Stimulated activated CD8-positive, alpha-beta memory T cell treated with anti-CD3 and anti-CD28 coated beads, Interleukin-4, amount 100 ng/mL, for 4 hours (primary cell): ENCODE measurements at regions not wholly inside any gene's neighbourhood (a gene's known extent, or its start where the extent isn't known, plus 50 kb on each side); places are given as distances from the start of the nearest gene placed in this dataset.

Source experiments
- DNase-seq, 2 donors: peaks; one replicate each; pipeline ENCODE4 v3.0.0-alpha.2; 2020; ENCODE audit warnings: low read depth in 2 of 2, low spot score in 1 of 2

DNA sequence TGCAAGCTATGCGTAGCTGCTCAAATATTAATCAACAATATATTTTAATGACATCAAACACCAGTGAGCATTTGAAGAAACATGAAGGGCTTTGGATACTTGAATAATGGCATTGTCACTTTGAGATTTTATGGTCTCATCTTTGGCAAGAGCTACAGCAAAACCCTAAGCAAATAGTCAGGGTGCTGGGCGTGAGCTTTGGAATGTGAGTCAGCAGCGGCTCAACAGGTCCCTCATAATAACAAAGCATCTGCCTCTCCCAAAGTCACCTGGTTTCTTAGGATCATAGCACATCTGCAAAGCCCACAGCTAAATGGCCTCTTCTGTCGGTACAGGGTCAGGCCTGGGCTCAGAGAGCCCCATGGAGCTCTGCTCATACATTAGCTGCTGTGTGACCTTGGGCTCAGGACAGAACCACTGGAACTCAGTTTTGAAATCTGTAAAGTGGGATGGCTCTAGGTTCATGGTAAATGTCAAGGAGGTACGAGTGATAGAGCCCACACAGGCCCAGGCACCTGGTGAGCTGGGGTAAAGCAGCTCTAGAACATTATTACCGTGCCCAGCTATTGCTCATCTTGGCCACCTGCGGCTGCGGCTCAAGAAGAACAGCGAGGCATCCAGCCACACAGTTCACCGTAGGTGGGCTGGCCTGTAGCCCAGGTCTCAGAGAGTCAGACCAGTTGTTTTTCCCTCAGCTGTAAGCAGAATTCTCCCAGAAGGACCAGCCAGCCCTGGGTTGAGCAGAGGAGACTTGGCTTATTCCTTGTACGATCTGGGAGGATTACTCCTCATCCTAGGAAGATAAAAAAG is 544.5 kb upstream of the CDH11 start:
- no peak for DNase-seq

- DNase-seq, result no peak
Observed at GRCh38 chr16:65665586-65665985, 543.7 kb upstream of the CDH11 start.

- no peak for DNase-seq
Observed at GRCh38 chr16:65663774-65664173, 541.9 kb upstream of the CDH11 start.

DNA sequence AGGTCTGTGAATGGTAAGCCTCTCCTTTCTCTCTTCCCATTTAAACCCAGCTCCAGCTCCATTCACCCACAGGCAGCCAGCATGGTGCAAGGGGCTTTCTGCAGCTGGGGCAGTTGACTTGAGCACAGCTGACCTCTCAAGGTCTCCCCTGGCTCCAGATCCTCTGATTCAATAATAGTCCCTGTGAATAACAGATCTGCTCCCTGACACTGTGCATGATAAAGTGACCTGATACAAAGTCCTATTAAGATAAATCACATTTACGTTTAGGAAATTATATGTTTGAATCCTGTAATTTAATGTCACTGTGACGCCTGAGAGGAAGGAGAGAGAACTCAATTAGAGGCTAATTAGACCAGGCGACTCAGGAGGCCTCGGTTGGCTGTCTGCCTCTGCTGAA is 540.4 kb upstream of the CDH11 start:
- DNase-seq, result no peak

- DNase-seq, result no peak
Observed at GRCh38 chr16:65661558-65661957, 539.7 kb upstream of the CDH11 start.

GRCh38 chr16:65660390-65660789 is 538.5 kb upstream of the CDH11 start:
- DNase-seq, result no peak

DNA sequence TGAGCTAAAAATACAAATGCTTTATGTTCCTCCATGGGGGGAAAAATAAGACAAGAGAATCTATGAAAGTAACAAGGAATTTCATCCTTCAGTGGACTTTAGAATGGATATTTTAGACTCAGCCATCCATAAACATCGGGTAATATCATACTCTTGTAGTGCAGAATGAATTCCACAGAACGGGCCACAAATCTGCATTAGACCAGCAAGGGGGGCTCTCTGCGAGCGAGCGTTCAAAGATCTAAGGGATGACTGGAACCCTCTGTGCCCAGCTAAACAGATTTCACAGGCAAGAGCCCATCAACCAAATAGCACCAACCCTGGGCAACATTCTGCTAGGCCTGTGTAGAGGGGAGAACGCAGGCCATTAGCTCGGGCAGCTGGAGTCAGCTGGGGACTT is 537.9 kb upstream of the CDH11 start:
- DNase-seq, result no peak

DNA sequence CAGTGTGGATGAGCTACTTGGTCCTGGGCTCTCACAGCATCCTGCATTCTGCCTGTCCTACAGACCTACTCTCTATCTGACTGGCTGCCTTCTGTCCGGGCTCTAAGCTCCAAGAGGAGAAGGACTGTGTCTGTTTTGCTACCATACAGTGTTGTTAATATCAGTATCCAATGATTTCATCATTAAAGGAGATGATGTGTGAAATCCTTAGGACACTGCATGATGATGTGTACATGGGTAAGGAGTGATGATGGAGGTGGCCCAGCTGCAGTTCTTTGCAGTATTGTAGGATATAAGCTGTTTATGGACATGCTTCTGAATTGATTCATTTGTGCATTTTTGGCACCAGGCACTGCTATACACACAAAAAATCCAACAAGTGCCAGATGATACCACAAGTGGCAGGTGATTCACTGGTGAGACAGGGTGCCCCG is 536.9 kb upstream of the CDH11 start:
- no peak for DNase-seq

GRCh38 chr16:65658349-65658748 is 536.5 kb upstream of the CDH11 start:
- no peak for DNase-seq

DNA sequence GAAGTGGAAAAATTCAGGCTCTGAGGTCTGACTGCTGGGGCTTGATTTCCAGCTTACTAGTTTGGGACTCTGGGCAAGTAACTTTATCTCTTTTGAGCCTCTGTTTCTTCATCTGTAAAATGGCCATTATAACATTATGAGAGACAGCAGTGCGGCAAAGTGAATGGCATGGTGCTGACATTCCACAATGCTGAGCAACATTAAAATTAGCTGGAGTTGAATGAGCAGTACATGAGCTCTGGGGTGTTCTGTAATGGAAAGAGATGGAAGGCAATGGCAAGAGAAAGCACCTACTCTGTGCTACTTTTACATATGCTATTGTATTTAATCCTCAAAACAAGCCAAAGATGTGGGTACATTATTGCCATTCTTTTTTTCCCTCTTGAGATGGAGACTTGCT is 535.7 kb upstream of the CDH11 start:
- no peak for DNase-seq

DNA sequence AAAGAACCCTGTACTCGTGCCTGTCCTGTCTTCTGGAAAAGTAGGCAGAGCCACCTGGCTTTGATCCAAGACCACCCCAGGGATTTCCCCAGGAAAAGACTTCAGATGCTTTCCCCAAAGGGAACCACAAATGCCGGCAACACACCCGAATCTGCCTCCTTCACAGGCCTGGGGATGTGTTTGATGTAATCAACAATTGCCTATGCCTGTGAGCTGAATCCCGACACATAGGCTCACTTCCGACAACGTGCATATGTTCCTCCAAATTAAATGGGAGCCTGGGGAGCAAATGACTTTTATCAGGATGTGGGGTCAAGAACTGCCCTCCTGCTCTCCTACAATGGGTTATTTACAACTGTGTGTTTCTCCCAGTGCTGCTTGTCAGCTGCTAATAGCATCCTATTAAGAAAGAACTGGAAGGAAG is 535.2 kb upstream of the CDH11 start:
- DNase-seq, result no peak

DNA sequence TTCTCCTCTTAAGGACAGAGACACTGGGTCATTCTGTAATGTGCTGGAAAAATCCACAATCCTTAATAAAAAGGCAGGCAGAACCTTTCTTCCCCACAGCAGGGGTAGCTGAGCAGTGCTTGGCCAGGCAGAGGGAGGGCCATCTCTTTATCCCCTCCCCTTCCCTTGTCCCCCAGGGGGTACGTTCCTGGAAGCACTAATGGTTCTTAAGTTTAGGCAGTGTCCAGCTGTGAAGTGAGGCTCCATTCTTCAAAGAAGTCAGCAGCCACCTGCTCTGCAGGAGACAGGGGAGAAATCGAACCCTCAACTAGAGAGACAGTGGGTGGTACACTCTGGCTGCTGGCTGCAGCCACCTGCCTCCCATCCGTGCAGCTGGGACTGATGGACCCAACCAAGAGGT is 533.9 kb upstream of the CDH11 start:
- DNase-seq, result no peak

- no peak for DNase-seq
Observed at GRCh38 chr16:65648101-65648500, 526.2 kb upstream of the CDH11 start.

GRCh38 chr16:65644821-65645220 is 523.0 kb upstream of the CDH11 start:
- no peak for DNase-seq

GRCh38 chr16:65641762-65642289 is 520.0 kb upstream of the CDH11 start:
- no peak for DNase-seq

DNA sequence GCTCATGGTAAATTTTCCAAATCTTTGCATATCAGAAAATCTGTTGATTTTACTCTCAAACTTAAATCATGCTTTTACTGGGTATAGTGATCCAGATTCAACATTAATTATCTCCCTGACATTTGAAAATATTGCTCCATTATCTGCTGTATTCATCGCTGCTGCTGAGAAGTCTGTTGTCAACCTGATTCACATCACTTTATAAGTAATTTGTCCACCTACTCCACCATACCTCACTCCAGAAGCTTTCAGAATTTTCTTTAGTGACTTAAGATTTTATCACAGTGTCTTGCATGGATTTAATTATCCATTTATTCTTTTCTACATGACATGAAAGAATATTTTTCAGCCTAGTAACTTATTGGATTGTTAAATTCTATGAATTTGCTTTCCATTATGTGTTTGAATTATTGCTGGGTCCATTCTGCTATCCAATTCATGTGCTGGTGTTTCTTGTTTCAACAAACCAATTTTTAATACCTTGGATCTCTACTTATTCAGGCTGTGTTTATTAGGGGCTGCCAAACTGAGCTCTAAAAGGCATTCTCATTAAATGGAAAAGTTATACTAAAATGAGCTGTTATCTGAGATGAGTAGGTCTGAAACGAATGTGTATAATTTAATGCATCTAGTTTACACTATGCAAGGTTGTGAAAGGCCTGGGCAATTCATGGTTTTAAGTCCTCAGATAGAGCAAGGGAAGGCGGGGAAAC is 519.3 kb upstream of the CDH11 start:
- no peak for DNase-seq

GRCh38 chr16:65634833-65635232 is 513.0 kb upstream of the CDH11 start:
- DNase-seq, result no peak

DNA sequence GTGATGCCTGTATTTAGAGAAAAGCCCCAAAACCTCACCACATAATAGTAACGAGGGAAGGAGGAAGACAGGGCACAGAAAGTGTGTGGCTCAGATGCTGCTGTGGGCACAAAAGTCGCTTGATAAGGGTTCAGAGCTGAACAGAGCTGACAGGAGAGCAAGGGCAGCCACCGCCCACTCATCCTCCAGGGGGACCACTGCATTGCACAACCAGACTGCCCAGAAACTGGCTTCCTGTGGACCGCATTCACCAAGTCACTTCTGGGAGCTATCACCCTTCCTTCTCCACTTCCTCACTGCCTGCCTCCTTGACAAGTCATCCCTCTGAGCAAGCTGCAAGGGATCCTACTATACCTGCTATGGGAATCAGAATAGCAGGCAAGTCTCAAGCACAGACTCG is 512.4 kb upstream of the CDH11 start:
- no peak for DNase-seq

- DNase-seq, result no peak
Observed at GRCh38 chr16:65624666-65625065, 502.8 kb upstream of the CDH11 start.

- no peak for DNase-seq
Observed at GRCh38 chr16:65624229-65624628, 502.4 kb upstream of the CDH11 start.

GRCh38 chr16:65622871-65623270 is 501.0 kb upstream of the CDH11 start:
- DNase-seq, result no peak

DNA sequence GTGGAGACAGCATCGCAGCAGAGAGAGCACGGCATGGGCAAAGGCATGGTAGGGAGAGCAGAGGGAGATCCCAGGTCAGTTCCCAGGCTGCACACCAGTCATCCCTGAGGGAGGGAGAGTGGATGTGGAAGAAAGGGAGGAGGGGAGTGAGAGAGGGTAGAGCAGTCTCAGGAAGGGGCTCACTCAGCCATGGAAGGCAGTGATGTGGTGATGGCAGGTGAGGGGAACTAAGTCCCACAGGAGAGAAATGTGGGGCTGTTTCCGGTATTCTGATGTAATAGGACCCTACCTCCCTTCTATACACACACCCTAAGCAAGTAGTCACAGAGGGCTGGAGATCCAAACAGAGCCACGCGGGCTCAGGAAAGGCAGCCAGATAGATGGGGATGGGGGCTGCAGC is 500.3 kb upstream of the CDH11 start:
- DNase-seq, result no peak
